GM23338 (cell line): ENCODE measurements at regions not wholly inside any gene's neighbourhood (a gene's known extent, or its start where the extent isn't known, plus 50 kb on each side); places are given as distances from the start of the nearest gene placed in this dataset.

Source experiments
- ATAC-seq: fragments of 200-7000 bp; cut with Tn5 transposase; 3 replicates; pipeline ENCODE4 v1.9.1; 2020
- DNase-seq: peaks from one replicate; pipeline ENCODE4 v3.0.0-alpha.2; 2015; ENCODE audit warnings: low spot score
- H2AFZ ChIP-seq: fragments of 200-600 bp; sonication (generic); 2 replicates; pipeline ENCODE4 v1.8.0; 2016; ENCODE audit warnings: antibody characterized with exemption, mild to moderate bottlenecking, moderate library complexity
- H3F3A ChIP-seq: fragments of 200-600 bp; sonication (generic); replicated peaks from 2 replicates; pipeline ENCODE4 v1.8.0; 2017; ENCODE audit warnings: antibody characterized with exemption, mixed run types, low read depth
- H3K27ac ChIP-seq: fragments of 200-600 bp; sonication (generic); 2 replicates; pipeline ENCODE4 v1.6.1; 2016; ENCODE audit warnings: low read depth
- H3K27me3 ChIP-seq: fragments of 200-600 bp; sonication (generic); 2 replicates; pipeline ENCODE4 v1.8.0; 2016; ENCODE audit warnings: mild to moderate bottlenecking, mixed run types, moderate library complexity; ENCODE audit not compliant: insufficient read depth
- H3K36me3 ChIP-seq: fragments of 200-600 bp; sonication (generic); 2 replicates; pipeline ENCODE4 v1.8.0; 2016; ENCODE audit warnings: mild to moderate bottlenecking; ENCODE audit not compliant: insufficient read depth
- H3K4me1 ChIP-seq: fragments of 200-600 bp; sonication (generic); 2 replicates; pipeline ENCODE4 v1.8.0; 2016; ENCODE audit warnings: mild to moderate bottlenecking, moderate library complexity; ENCODE audit not compliant: insufficient read depth
- H3K4me2 ChIP-seq: fragments of 200-600 bp; sonication (generic); 2 replicates; pipeline ENCODE4 v1.7.1; 2017; ENCODE audit warnings: mixed run types
- H3K4me3 ChIP-seq: fragments of 200-600 bp; sonication (generic); 2 replicates; pipeline ENCODE4 v1.6.1; 2016; ENCODE audit warnings: mixed run types
- H3K79me2 ChIP-seq: fragments of 200-600 bp; sonication (generic); replicated peaks from 2 replicates; pipeline ENCODE4 v1.8.0; 2017; ENCODE audit warnings: mild to moderate bottlenecking; ENCODE audit not compliant: insufficient read depth
- H3K9me2 ChIP-seq: fragments of 200-600 bp; sonication (generic); 2 replicates; pipeline ENCODE4 v1.8.0; 2017; ENCODE audit not compliant: insufficient read depth
- H4K20me1 ChIP-seq: fragments of 200-600 bp; sonication (generic); replicated peaks from 2 replicates; pipeline ENCODE4 v1.8.0; 2017; ENCODE audit warnings: mild to moderate bottlenecking; ENCODE audit not compliant: insufficient read depth
- H3K27ac Mint-ChIP-seq: 2 replicates; pipeline ENCODE4 v1.8.0; 2020; ENCODE audit warnings: inconsistent platforms, mild to moderate bottlenecking, moderate library complexity, mixed read lengths
- H3K27me3 Mint-ChIP-seq: 3 replicates; pipeline ENCODE4 v1.8.0; 2022; ENCODE audit warnings: low read depth, mild to moderate bottlenecking, moderate library complexity, mixed read lengths, inconsistent platforms; ENCODE audit not compliant: insufficient read depth, poor library complexity
- H3K36me3 Mint-ChIP-seq: 3 replicates; pipeline ENCODE4 v1.8.0; 2021; ENCODE audit warnings: low read depth, mild to moderate bottlenecking, inconsistent platforms, moderate library complexity, mixed read lengths
- H3K4me1 Mint-ChIP-seq: 3 replicates; pipeline ENCODE4 v1.8.0; 2020; ENCODE audit warnings: mild to moderate bottlenecking, inconsistent platforms, mixed read lengths
- H3K4me3 Mint-ChIP-seq: 3 replicates; pipeline ENCODE4 v1.8.0; 2021; ENCODE audit warnings: moderate library complexity, mild to moderate bottlenecking, inconsistent platforms, mixed read lengths
- H3K9me3 Mint-ChIP-seq: 3 replicates; pipeline ENCODE4 v1.8.0; 2020; ENCODE audit warnings: moderate library complexity, mild to moderate bottlenecking, inconsistent platforms, mixed read lengths
- CREB1 ChIP-seq: fragments of 250-450 bp; sonication (Bioruptor Pico); IDR thresholded peaks from 2 replicates; pipeline ENCODE4 v1.5.0; 2020; ENCODE audit warnings: low read depth, mild to moderate bottlenecking, moderate library complexity
- EZH2 ChIP-seq: fragments of 200-600 bp; sonication (generic); IDR thresholded peaks from one replicate; pipeline ENCODE4 v1.8.0; 2017; ENCODE audit warnings: antibody characterized with exemption, mild to moderate bottlenecking, low read depth; ENCODE audit not compliant: unreplicated experiment
- EZH2phosphoT487 ChIP-seq: fragments of 200-600 bp; sonication (generic); IDR thresholded peaks from one replicate; pipeline ENCODE4 v1.8.1; 2018; ENCODE audit warnings: antibody characterized with exemption; ENCODE audit not compliant: unreplicated experiment
- JUNB ChIP-seq: IDR thresholded peaks from one replicate; pipeline ENCODE4 v1.6.1; 2016; ENCODE audit warnings: antibody characterized with exemption; ENCODE audit not compliant: unreplicated experiment
- POLR2AphosphoS5 ChIP-seq: IDR thresholded peaks from 2 replicates; pipeline ENCODE4 v1.6.1; 2016; ENCODE audit warnings: antibody characterized with exemption, low read depth
- REST ChIP-seq: IDR thresholded peaks from one replicate; pipeline ENCODE4 v1.6.1; 2018; ENCODE audit warnings: antibody characterized with exemption; ENCODE audit not compliant: unreplicated experiment
- STAT1 ChIP-seq: IDR thresholded peaks from one replicate; pipeline ENCODE4 v1.6.1; 2016; ENCODE audit warnings: antibody characterized with exemption; ENCODE audit not compliant: unreplicated experiment
- ZNF331 ChIP-seq: fragments of 250-450 bp; sonication (Bioruptor Pico); IDR thresholded peaks from 2 replicates; pipeline ENCODE4 v1.5.0; 2020; ENCODE audit warnings: low read depth, mild to moderate bottlenecking, moderate library complexity
- TF ChIP-seq, protein P1 (sequence below): fragments of 250-450 bp; sonication (Bioruptor Pico); IDR thresholded peaks from 2 replicates; pipeline ENCODE4 v1.5.0; 2020; ENCODE audit warnings: mild to moderate bottlenecking, moderate library complexity

DNA sequence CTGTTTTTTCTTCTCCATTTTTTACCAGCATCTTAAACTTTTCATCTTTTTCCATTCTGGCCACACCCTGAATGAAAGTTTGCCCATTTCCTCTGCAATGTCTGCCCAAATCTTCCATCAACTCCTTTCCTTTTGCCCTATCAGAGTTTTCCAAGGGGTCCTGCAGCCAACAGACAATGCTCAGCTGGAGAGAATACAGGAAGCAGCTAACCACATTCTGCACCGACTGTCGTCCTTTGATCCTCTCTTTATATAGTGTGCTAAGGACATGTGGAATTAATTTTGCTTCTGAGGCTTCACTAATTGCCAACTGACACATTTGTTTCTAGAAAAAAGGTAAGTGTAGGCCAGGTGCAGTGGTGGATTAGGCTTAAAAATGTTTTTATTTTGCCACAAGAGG is 50.5 kb upstream of the DLX2 start:
- Histone ChIP-seq H3K27ac (no peak overlapping the region), H4K20me1 (no peaks in the 10 kb centered on the region), H3K79me2 (no peaks in the 10 kb centered on the region), H3K36me3 (no peaks in the 10 kb centered on the region), H3K4me2 (no peak overlapping the region), H3F3A (no peaks in the 10 kb centered on the region), H3K27me3 (no peaks in the 10 kb centered on the region), H3K9me2 (no peaks in the 10 kb centered on the region), H3K4me1 (no peaks in the 10 kb centered on the region), H3K4me3 (no peak overlapping the region), H2AFZ (peak overlapping the region; percentile 35; the same call in 1 of the 2 replicates)
- peaks cover 2% of the 10 kb centered on the region for H3K27me3 Mint-ChIP-seq
- peaks cover 5% of the 10 kb centered on the region; the same call in 1 of the 3 replicates for H3K9me3 Mint-ChIP-seq
- H3K36me3 Mint-ChIP-seq, result 0 out of 3 replicates have a peak, but pooled peaks cover 3% of the 10 kb centered on the region
- no peak for DNase-seq
- TF ChIP-seq EZH2 (no peak), EZH2phosphoT487 (no peak)
- peaks cover 3% of the 10 kb centered on the region; the same call in 2 of the 3 replicates for H3K4me1 Mint-ChIP-seq
- ATAC-seq, result no peak
- no peak overlapping the region for H3K4me3 Mint-ChIP-seq
- no peak overlapping the region for H3K27ac Mint-ChIP-seq

- H3F3A ChIP-seq, result no peaks in the 10 kb centered on the region
- peak overlapping the region; percentile 35; the same call in 1 of the 2 replicates for H2AFZ ChIP-seq
- H3K79me2 ChIP-seq, result no peaks in the 10 kb centered on the region
- DNase-seq (no peak), ATAC-seq (no peak)
- H3K9me2 ChIP-seq, result no peaks in the 10 kb centered on the region
- no peaks in the 10 kb centered on the region for H3K4me1 ChIP-seq
- 0 out of 3 replicates have a peak, but pooled peaks cover 3% of the 10 kb centered on the region for H3K36me3 Mint-ChIP-seq
- no peak overlapping the region for H3K4me3 Mint-ChIP-seq
- H3K27me3 Mint-ChIP-seq, result peaks cover 2% of the 10 kb centered on the region
- no peak overlapping the region for H3K27ac Mint-ChIP-seq
- no peaks in the 10 kb centered on the region for H4K20me1 ChIP-seq
- peaks cover 5% of the 10 kb centered on the region; the same call in 1 of the 3 replicates for H3K9me3 Mint-ChIP-seq
- H3K4me1 Mint-ChIP-seq, result peaks cover 3% of the 10 kb centered on the region; the same call in 2 of the 3 replicates
- H3K4me2 ChIP-seq, result no peak overlapping the region
- no peaks in the 10 kb centered on the region for H3K36me3 ChIP-seq
- no peaks in the 10 kb centered on the region for H3K27me3 ChIP-seq
- H3K4me3 ChIP-seq, result no peak overlapping the region
- TF ChIP-seq POLR2AphosphoS5 (no peak), EZH2phosphoT487 (no peak), REST (no peak), STAT1 (no peak), JUNB (no peak), ZNF331 (CRISPR knock-in tag) (no peak), CREB1 (CRISPR knock-in tag) (no peak)
- TF ChIP-seq, protein P1, sequence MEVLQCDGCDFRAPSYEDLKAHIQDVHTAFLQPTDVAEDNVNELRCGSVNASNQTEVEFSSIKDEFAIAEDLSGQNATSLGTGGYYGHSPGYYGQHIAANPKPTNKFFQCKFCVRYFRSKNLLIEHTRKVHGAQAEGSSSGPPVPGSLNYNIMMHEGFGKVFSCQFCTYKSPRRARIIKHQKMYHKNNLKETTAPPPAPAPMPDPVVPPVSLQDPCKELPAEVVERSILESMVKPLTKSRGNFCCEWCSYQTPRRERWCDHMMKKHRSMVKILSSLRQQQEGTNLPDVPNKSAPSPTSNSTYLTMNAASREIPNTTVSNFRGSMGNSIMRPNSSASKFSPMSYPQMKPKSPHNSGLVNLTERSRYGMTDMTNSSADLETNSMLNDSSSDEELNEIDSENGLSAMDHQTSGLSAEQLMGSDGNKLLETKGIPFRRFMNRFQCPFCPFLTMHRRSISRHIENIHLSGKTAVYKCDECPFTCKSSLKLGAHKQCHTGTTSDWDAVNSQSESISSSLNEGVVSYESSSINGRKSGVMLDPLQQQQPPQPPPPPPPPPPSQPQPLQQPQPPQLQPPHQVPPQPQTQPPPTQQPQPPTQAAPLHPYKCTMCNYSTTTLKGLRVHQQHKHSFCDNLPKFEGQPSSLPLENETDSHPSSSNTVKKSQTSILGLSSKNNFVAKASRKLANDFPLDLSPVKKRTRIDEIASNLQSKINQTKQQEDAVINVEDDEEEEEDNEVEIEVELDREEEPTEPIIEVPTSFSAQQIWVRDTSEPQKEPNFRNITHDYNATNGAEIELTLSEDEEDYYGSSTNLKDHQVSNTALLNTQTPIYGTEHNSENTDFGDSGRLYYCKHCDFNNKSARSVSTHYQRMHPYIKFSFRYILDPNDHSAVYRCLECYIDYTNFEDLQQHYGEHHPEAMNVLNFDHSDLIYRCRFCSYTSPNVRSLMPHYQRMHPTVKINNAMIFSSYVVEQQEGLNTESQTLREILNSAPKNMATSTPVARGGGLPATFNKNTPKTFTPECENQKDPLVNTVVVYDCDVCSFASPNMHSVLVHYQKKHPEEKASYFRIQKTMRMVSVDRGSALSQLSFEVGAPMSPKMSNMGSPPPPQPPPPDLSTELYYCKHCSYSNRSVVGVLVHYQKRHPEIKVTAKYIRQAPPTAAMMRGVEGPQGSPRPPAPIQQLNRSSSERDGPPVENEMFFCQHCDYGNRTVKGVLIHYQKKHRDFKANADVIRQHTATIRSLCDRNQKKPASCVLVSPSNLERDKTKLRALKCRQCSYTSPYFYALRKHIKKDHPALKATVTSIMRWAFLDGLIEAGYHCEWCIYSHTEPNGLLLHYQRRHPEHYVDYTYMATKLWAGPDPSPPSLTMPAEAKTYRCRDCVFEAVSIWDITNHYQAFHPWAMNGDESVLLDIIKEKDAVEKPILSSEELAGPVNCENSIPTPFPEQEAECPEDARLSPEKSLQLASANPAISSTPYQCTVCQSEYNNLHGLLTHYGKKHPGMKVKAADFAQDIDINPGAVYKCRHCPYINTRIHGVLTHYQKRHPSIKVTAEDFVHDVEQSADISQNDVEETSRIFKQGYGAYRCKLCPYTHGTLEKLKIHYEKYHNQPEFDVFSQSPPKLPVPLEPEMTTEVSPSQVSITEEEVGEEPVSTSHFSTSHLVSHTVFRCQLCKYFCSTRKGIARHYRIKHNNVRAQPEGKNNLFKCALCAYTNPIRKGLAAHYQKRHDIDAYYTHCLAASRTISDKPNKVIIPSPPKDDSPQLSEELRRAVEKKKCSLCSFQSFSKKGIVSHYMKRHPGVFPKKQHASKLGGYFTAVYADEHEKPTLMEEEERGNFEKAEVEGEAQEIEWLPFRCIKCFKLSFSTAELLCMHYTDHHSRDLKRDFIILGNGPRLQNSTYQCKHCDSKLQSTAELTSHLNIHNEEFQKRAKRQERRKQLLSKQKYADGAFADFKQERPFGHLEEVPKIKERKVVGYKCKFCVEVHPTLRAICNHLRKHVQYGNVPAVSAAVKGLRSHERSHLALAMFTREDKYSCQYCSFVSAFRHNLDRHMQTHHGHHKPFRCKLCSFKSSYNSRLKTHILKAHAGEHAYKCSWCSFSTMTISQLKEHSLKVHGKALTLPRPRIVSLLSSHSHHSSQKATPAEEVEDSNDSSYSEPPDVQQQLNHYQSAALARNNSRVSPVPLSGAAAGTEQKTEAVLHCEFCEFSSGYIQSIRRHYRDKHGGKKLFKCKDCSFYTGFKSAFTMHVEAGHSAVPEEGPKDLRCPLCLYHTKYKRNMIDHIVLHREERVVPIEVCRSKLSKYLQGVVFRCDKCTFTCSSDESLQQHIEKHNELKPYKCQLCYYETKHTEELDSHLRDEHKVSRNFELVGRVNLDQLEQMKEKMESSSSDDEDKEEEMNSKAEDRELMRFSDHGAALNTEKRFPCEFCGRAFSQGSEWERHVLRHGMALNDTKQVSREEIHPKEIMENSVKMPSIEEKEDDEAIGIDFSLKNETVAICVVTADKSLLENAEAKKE (CRISPR knock-in tag), result no peak
- H3K27ac ChIP-seq, result no peak overlapping the region
Observed at GRCh38 chr2:172153757-172154156, 51.1 kb upstream of the DLX2 start.
